OCI-LY1 (cell line): ENCODE measurements at regions not wholly inside any gene's neighbourhood (a gene's known extent, or its start where the extent isn't known, plus 50 kb on each side); places are given as distances from the start of the nearest gene placed in this dataset.
A peak's percentile ranks its signal among the peaks of the same experiment; 100 is the strongest.

ENCODE experiments used
- EZH2 ChIP-seq: fragments of 200-600 bp; sonication (generic), shearing (Covaris generic); IDR thresholded peaks from 2 replicates; pipeline ENCODE4 v1.8.0; 2017; ENCODE audit warnings: borderline replicate concordance, mixed run types, mild to moderate bottlenecking, antibody characterized with exemption, low read length, moderate library complexity, mixed read lengths
- TF ChIP-seq, protein P1 (sequence below): fragments of 200-600 bp; sonication (generic), shearing (Covaris generic); IDR thresholded peaks from 2 replicates; pipeline ENCODE4 v1.5.1; 2017; ENCODE audit warnings: mild to moderate bottlenecking, antibody characterized with exemption, low read length, moderate library complexity, mixed read lengths

GRCh38 chr9:106286249-106286648 is 576.7 kb upstream of the ZNF462 start:
- TF ChIP-seq, protein P1, sequence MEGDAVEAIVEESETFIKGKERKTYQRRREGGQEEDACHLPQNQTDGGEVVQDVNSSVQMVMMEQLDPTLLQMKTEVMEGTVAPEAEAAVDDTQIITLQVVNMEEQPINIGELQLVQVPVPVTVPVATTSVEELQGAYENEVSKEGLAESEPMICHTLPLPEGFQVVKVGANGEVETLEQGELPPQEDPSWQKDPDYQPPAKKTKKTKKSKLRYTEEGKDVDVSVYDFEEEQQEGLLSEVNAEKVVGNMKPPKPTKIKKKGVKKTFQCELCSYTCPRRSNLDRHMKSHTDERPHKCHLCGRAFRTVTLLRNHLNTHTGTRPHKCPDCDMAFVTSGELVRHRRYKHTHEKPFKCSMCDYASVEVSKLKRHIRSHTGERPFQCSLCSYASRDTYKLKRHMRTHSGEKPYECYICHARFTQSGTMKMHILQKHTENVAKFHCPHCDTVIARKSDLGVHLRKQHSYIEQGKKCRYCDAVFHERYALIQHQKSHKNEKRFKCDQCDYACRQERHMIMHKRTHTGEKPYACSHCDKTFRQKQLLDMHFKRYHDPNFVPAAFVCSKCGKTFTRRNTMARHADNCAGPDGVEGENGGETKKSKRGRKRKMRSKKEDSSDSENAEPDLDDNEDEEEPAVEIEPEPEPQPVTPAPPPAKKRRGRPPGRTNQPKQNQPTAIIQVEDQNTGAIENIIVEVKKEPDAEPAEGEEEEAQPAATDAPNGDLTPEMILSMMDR, result 0 out of 2 replicates have a peak, but pooled peaks have one; percentile 5
- TF ChIP-seq EZH2, result no peak
